ENCODE measurements at regions not wholly inside any gene's neighbourhood (a gene's known extent, or its start where the extent isn't known, plus 50 kb on each side); places are given as distances from the start of the nearest gene placed in this dataset.

DNA sequence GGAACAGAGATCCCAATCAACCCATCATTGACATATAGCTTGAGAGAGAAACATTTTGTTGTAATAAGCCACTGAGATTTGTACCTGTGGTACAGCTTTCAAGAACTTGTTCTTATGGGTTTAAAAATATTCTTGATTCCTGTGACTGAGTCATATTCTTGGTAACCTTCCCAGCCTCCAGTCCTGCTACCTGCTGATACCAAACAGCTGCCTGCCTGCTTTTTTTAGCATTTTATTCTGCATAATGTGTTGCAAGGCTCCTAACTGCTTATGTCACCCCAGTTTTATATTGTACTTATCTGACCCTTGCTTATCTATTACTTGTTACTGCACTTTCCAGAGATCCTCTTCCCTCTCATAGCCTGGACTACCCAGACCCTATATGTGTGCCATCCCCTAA is 349.3 kb upstream of the SOX2 start:
- CTCF ChIA-PET: interaction anchor here (0.5 kb wide), 1 partner anchor 63 kb away, joined by 3 read pairs; no protein-coding TSS in a partner anchor
- DNase-seq: no peak

DNA sequence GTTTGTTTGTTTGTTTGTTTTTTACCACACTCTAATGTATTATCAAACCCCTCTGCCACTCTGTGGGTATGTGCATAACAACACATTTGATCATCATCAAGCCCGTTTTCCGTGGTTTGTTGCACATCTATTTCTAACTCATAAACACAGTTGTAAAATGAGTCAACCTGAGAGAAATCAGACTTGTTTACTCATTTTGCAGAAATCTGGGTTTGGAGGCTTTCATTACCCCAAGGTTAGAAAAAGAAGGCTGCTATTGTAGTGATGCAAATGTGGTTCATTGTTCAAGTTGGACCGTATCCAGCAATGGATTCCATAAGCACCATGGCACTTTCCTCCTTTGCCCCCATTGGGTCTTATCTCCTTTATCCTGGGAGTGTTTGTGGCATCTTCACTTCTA is 353.2 kb upstream of the SOX2 start:
- TF ChIP-seq POLR2AphosphoS5 (IDR thresholded peaks at IDR 0.05; ENCODE audit: low read depth, low read length) (no peak), ELF1 (IDR thresholded peaks at IDR 0.05) (no peak), MEF2A (IDR thresholded peaks at IDR 0.05; ENCODE audit: borderline replicate concordance, low read depth) (no peak), EP300 (IDR thresholded peaks at IDR 0.05; ENCODE audit: borderline replicate concordance in 1 of 2, low read depth in 1 of 2, low read length in 1 of 2) (no peak), RFX5 (IDR thresholded peaks at IDR 0.05; ENCODE audit: low read length) (no peak), NRF1 (IDR thresholded peaks at IDR 0.05; ENCODE audit: low read depth, low read length) (no peak)
- TF ChIP-seq, protein P1, sequence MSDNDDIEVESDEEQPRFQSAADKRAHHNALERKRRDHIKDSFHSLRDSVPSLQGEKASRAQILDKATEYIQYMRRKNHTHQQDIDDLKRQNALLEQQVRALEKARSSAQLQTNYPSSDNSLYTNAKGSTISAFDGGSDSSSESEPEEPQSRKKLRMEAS (IDR thresholded peaks at IDR 0.05; ENCODE audit: low read depth): no peak
- TF ChIP-seq, protein P2, sequence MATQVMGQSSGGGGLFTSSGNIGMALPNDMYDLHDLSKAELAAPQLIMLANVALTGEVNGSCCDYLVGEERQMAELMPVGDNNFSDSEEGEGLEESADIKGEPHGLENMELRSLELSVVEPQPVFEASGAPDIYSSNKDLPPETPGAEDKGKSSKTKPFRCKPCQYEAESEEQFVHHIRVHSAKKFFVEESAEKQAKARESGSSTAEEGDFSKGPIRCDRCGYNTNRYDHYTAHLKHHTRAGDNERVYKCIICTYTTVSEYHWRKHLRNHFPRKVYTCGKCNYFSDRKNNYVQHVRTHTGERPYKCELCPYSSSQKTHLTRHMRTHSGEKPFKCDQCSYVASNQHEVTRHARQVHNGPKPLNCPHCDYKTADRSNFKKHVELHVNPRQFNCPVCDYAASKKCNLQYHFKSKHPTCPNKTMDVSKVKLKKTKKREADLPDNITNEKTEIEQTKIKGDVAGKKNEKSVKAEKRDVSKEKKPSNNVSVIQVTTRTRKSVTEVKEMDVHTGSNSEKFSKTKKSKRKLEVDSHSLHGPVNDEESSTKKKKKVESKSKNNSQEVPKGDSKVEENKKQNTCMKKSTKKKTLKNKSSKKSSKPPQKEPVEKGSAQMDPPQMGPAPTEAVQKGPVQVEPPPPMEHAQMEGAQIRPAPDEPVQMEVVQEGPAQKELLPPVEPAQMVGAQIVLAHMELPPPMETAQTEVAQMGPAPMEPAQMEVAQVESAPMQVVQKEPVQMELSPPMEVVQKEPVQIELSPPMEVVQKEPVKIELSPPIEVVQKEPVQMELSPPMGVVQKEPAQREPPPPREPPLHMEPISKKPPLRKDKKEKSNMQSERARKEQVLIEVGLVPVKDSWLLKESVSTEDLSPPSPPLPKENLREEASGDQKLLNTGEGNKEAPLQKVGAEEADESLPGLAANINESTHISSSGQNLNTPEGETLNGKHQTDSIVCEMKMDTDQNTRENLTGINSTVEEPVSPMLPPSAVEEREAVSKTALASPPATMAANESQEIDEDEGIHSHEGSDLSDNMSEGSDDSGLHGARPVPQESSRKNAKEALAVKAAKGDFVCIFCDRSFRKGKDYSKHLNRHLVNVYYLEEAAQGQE (IDR thresholded peaks at IDR 0.05; ENCODE audit: low read depth, low read length): no peak
- H3K4me1 ChIP-seq (ENCODE audit: control insufficient read depth in 1 of 2, insufficient read depth in 2 of 2, low read depth in 1 of 2, low read length in 1 of 2): no peaks in the 10 kb centered on the region; a peak in 1 of 4 replicates
- 62% methylated on average over 3 of the region's 3 CpGs for WGBS (ENCODE audit: low lambda C conversion rate)

More for the DNA sequence above, 349.3 kb upstream of the SOX2 start:
- Histone ChIP-seq H3K4me1 (ENCODE audit: control insufficient read depth in 1 of 2, insufficient read depth in 2 of 2, low read depth in 1 of 2, low read length in 1 of 2) (no peaks in the 10 kb centered on the region; a peak in 1 of 4 replicates), H3K4me3 (ENCODE audit: low read depth in 2 of 2, low read length in 1 of 2) (no peak overlapping the region), H3K9me2 (no peaks in the 10 kb centered on the region), H3K9me3 (no peaks in the 10 kb centered on the region), H4K20me1 (ENCODE audit: insufficient read depth) (no peaks in the 10 kb centered on the region), H3K27me3 (ENCODE audit: insufficient read depth) (no peaks in the 10 kb centered on the region), H3K79me2 (ENCODE audit: insufficient read depth) (no peaks in the 10 kb centered on the region), H3K4me2 (no peak overlapping the region), H3K36me3 (replicated peaks in 1 of 2; ENCODE audit: control insufficient read depth in 1 of 2, insufficient read depth in 2 of 2, low read length in 1 of 2) (no peaks in the 10 kb centered on the region), H3K9ac (no peak overlapping the region), H2AFZ (ENCODE audit: low read depth) (no peak overlapping the region), H3F3A (replicated peaks; ENCODE audit: insufficient read depth) (no peaks in the 10 kb centered on the region), H3K27ac (ENCODE audit: low read depth in 2 of 2, low read length in 1 of 2) (no peak overlapping the region)
- POLR2A ChIA-PET: no interaction called here
- TF ChIP-seq GABPA (IDR thresholded peaks at IDR 0.05; ENCODE audit: low read depth): no peak
- TF ChIP-seq NFIC (IDR thresholded peaks at IDR 0.05; ENCODE audit: borderline replicate concordance): no peak
- TF ChIP-seq, protein P3, sequence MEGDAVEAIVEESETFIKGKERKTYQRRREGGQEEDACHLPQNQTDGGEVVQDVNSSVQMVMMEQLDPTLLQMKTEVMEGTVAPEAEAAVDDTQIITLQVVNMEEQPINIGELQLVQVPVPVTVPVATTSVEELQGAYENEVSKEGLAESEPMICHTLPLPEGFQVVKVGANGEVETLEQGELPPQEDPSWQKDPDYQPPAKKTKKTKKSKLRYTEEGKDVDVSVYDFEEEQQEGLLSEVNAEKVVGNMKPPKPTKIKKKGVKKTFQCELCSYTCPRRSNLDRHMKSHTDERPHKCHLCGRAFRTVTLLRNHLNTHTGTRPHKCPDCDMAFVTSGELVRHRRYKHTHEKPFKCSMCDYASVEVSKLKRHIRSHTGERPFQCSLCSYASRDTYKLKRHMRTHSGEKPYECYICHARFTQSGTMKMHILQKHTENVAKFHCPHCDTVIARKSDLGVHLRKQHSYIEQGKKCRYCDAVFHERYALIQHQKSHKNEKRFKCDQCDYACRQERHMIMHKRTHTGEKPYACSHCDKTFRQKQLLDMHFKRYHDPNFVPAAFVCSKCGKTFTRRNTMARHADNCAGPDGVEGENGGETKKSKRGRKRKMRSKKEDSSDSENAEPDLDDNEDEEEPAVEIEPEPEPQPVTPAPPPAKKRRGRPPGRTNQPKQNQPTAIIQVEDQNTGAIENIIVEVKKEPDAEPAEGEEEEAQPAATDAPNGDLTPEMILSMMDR (IDR thresholded peaks at IDR 0.05): no peak

More for the DNA sequence above, 353.2 kb upstream of the SOX2 start:
- Histone ChIP-seq H3F3A (replicated peaks; ENCODE audit: insufficient read depth) (no peaks in the 10 kb centered on the region), H2AFZ (ENCODE audit: low read depth) (no peak overlapping the region), H3K27me3 (ENCODE audit: insufficient read depth) (no peaks in the 10 kb centered on the region), H3K36me3 (replicated peaks in 1 of 2; ENCODE audit: control insufficient read depth in 1 of 2, insufficient read depth in 2 of 2, low read length in 1 of 2) (no peaks in the 10 kb centered on the region), H3K9ac (no peak overlapping the region), H3K79me2 (ENCODE audit: insufficient read depth) (no peaks in the 10 kb centered on the region), H4K20me1 (ENCODE audit: insufficient read depth) (no peaks in the 10 kb centered on the region), H3K27ac (ENCODE audit: low read depth in 2 of 2, low read length in 1 of 2) (no peak overlapping the region), H3K4me2 (no peak overlapping the region), H3K9me2 (no peaks in the 10 kb centered on the region), H3K9me3 (no peaks in the 10 kb centered on the region), H3K4me3 (ENCODE audit: low read depth in 2 of 2, low read length in 1 of 2) (no peak overlapping the region)
- DNase-seq: no peak
- CTCF ChIA-PET: no interaction called here
- POLR2A ChIA-PET: no interaction called here

Measured in SK-N-SH (cell line).